ENCODE measurements at regions not wholly inside any gene's neighbourhood (a gene's known extent, or its start where the extent isn't known, plus 50 kb on each side); places are given as distances from the start of the nearest gene placed in this dataset.

DNA sequence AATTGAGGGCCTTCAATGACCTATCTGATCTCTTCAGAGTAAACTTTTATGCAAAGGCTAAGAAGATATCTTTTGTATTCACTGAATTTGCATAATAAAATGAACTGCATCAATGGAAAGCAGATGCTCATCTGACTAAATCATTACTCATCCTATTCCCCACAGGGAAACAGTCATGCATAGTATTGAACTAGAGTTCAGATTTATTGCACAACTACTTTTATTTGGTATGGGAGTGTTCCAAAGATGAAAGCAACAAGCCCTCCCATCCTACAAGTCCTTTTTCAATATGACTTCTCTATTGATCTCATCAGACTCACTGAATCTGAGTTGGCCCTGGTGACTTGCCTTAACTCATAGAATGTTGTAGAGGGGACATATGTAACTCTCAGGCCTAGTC is 159.8 kb downstream of the KITLG start:
- no peak for TF ChIP-seq POLR2A (IDR thresholded peaks at IDR 0.05)
- TF ChIP-seq, protein P1, sequence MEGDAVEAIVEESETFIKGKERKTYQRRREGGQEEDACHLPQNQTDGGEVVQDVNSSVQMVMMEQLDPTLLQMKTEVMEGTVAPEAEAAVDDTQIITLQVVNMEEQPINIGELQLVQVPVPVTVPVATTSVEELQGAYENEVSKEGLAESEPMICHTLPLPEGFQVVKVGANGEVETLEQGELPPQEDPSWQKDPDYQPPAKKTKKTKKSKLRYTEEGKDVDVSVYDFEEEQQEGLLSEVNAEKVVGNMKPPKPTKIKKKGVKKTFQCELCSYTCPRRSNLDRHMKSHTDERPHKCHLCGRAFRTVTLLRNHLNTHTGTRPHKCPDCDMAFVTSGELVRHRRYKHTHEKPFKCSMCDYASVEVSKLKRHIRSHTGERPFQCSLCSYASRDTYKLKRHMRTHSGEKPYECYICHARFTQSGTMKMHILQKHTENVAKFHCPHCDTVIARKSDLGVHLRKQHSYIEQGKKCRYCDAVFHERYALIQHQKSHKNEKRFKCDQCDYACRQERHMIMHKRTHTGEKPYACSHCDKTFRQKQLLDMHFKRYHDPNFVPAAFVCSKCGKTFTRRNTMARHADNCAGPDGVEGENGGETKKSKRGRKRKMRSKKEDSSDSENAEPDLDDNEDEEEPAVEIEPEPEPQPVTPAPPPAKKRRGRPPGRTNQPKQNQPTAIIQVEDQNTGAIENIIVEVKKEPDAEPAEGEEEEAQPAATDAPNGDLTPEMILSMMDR (IDR thresholded peaks at IDR 0.05): no peak
- no peak for TF ChIP-seq POLR2AphosphoS5 (IDR thresholded peaks at IDR 0.05)
